Calu3 (cell line): ENCODE measurements at regions not wholly inside any gene's neighbourhood (a gene's known extent, or its start where the extent isn't known, plus 50 kb on each side); places are given as distances from the start of the nearest gene placed in this dataset.

ENCODE experiments used
- BruUV-seq: library from RNA; stranded (reverse); fragments of 400-500 nt; replicated peaks from 2 replicates; lab custom pipeline; 2021; lab: Mats Ljungman, UMichigan
- CTCF ChIA-PET: fragments of 300-600 bp; sonication (Branson Sonifier 250); formaldehyde crosslinking; loops from one replicate; lab custom pipeline; 2022; ENCODE audit warnings: antibody characterized with exemption; lab: Charles Lee
- DNase-seq: peaks from one replicate; pipeline ENCODE4 v3.0.0; 2022
- H3K27ac Mint-ChIP-seq: one replicate; pipeline ENCODE4 v1.8.0; 2022; ENCODE audit warnings: mixed read lengths; ENCODE audit not compliant: unreplicated experiment
- H3K27me3 Mint-ChIP-seq: one replicate; pipeline ENCODE4 v1.8.0; 2022; ENCODE audit warnings: mixed read lengths; ENCODE audit not compliant: unreplicated experiment
- H3K36me3 Mint-ChIP-seq: one replicate; pipeline ENCODE4 v1.8.0; 2022; ENCODE audit warnings: mild to moderate bottlenecking, moderate library complexity, mixed read lengths; ENCODE audit not compliant: insufficient read depth, unreplicated experiment
- H3K4me1 Mint-ChIP-seq: one replicate; pipeline ENCODE4 v1.8.0; 2022; ENCODE audit warnings: mild to moderate bottlenecking, low read depth, mixed read lengths; ENCODE audit not compliant: unreplicated experiment
- H3K4me3 Mint-ChIP-seq: one replicate; pipeline ENCODE4 v1.8.0; 2022; ENCODE audit warnings: mild to moderate bottlenecking, low read depth, moderate library complexity, mixed read lengths; ENCODE audit not compliant: unreplicated experiment
- H3K9me3 Mint-ChIP-seq: one replicate; pipeline ENCODE4 v1.8.0; 2022; ENCODE audit warnings: low read depth, mixed read lengths; ENCODE audit not compliant: unreplicated experiment
- CTCF ChIP-seq: fragments of 200-600 bp; IDR thresholded peaks from one replicate; pipeline ENCODE4 v1.8.0; 2022; ENCODE audit warnings: antibody characterized with exemption; ENCODE audit not compliant: unreplicated experiment
- intact Hi-C: fragments of 100-400 bp; cut with micrococcal nuclease; formaldehyde crosslinking; loops from one replicate; pipeline ENCODE4 v1.10.0; 2022; ENCODE audit not compliant: unreplicated experiment

GRCh38 chr12:107557026-107557425 lies 128.6 kb upstream of the PWP1 start:
- Mint-ChIP-seq H3K27me3 (peaks cover 52% of the 10 kb centered on the region), H3K9me3 (no peaks in the 10 kb centered on the region), H3K27ac (no peak overlapping the region), H3K4me1 (no peaks in the 10 kb centered on the region), H3K4me3 (no peak overlapping the region), H3K36me3 (no peaks in the 10 kb centered on the region)
- TF ChIP-seq CTCF, result no peak
- no TSS peak for BruUV-seq
- intact Hi-C loops, result no loop called here
- DNase-seq, result no peak
- CTCF ChIA-PET, result no interaction called here

GRCh38 chr12:107557589-107558100 lies 128.0 kb upstream of the PWP1 start:
- Mint-ChIP-seq H3K4me3 (no peak overlapping the region), H3K4me1 (no peaks in the 10 kb centered on the region), H3K9me3 (no peaks in the 10 kb centered on the region), H3K27me3 (peaks cover 53% of the 10 kb centered on the region), H3K36me3 (no peaks in the 10 kb centered on the region), H3K27ac (no peak overlapping the region)
- TF ChIP-seq CTCF, result no peak
- DNase-seq, result no peak
- CTCF ChIA-PET, result no interaction called here
- no TSS peak for BruUV-seq
- intact Hi-C loops, result no loop called here

DNA sequence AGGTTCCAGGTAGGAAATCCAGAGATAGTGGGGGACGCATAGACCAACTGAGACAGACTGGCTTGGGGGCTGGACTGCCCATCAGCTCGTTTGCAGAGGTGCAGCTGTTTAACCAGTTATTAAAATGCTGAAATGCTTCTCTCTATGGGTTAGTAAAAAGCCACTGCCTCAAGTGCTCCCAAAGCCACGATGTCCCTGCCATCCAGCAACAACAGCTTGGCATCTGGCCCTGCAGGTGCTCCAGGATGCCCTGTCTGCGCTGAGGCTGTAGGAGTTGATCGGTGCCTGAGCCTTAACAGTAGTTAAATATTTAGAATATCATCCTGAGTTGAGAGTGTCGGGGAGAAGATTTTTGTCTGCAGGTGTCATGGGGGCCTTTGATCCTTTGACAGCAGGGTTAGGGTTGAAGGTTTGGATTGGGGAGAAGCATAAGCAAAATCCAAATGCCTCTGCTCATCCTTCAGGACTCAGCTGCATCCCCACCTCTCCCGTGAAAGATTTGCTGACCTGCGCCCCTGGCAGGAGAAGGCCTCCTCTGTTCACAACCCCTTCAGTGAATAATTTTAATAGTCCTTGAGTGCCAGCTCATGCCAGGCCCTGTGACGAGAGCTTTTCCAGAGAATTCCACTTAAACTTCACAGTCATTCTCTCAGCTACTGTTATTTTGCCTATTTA lies 127.3 kb upstream of the PWP1 start:
- no peaks in the 10 kb centered on the region for H3K9me3 Mint-ChIP-seq
- H3K4me3 Mint-ChIP-seq, result no peak overlapping the region
- intact Hi-C loops, result no loop called here
- no peak overlapping the region for H3K27ac Mint-ChIP-seq
- no peaks in the 10 kb centered on the region for H3K4me1 Mint-ChIP-seq
- no peaks in the 10 kb centered on the region for H3K36me3 Mint-ChIP-seq
- DNase-seq, result no peak
- no peak for TF ChIP-seq CTCF
- no TSS peak for BruUV-seq
- H3K27me3 Mint-ChIP-seq, result peaks cover 53% of the 10 kb centered on the region
- CTCF ChIA-PET, result no interaction called here

- intact Hi-C loops, result no loop called here
- Mint-ChIP-seq H3K9me3 (no peaks in the 10 kb centered on the region), H3K4me3 (no peak overlapping the region), H3K27me3 (peaks cover 53% of the 10 kb centered on the region), H3K27ac (no peak overlapping the region), H3K36me3 (no peaks in the 10 kb centered on the region), H3K4me1 (no peaks in the 10 kb centered on the region)
- no peak for DNase-seq
- no peak for TF ChIP-seq CTCF
- CTCF ChIA-PET, result no interaction called here
- BruUV-seq, result no TSS peak
Measured at GRCh38 chr12:107558816-107559382, 126.7 kb upstream of the PWP1 start.
